ENCODE measurements at regions not wholly inside any gene's neighbourhood (a gene's known extent, or its start where the extent isn't known, plus 50 kb on each side); places are given as distances from the start of the nearest gene placed in this dataset.

- TF ChIP-seq, protein P1, sequence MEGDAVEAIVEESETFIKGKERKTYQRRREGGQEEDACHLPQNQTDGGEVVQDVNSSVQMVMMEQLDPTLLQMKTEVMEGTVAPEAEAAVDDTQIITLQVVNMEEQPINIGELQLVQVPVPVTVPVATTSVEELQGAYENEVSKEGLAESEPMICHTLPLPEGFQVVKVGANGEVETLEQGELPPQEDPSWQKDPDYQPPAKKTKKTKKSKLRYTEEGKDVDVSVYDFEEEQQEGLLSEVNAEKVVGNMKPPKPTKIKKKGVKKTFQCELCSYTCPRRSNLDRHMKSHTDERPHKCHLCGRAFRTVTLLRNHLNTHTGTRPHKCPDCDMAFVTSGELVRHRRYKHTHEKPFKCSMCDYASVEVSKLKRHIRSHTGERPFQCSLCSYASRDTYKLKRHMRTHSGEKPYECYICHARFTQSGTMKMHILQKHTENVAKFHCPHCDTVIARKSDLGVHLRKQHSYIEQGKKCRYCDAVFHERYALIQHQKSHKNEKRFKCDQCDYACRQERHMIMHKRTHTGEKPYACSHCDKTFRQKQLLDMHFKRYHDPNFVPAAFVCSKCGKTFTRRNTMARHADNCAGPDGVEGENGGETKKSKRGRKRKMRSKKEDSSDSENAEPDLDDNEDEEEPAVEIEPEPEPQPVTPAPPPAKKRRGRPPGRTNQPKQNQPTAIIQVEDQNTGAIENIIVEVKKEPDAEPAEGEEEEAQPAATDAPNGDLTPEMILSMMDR (IDR thresholded peaks at IDR 0.05; ENCODE audit: borderline replicate concordance, extremely low read depth, low read length, poor library complexity, severe bottlenecking), result no peak
- TF ChIP-seq EZH2 (IDR thresholded peaks at IDR 0.05; ENCODE audit: borderline replicate concordance, low read depth, low read length, severe bottlenecking), result no peak
- Histone ChIP-seq H4K20me1 (ENCODE audit: insufficient read depth, low read length) (no peaks in the 10 kb centered on the region), H3K9ac (ENCODE audit: low read depth, low read length) (no peak overlapping the region), H3K4me1 (ENCODE audit: insufficient read depth, low read length) (no peaks in the 10 kb centered on the region), H3K36me3 (ENCODE audit: insufficient read depth, low read length) (no peaks in the 10 kb centered on the region), H3K9me3 (ENCODE audit: insufficient read depth, low read length, severe bottlenecking) (no peaks in the 10 kb centered on the region), H2AFZ (ENCODE audit: low read depth, low read length) (no peak overlapping the region), H3K27me3 (ENCODE audit: insufficient read depth, low read length, poor library complexity) (no peaks in the 10 kb centered on the region), H3K79me2 (ENCODE audit: insufficient read depth, low read length) (no peaks in the 10 kb centered on the region), H3K4me2 (ENCODE audit: insufficient read depth, low read length) (no peak overlapping the region), H3K27ac (ENCODE audit: low read length) (no peak overlapping the region), H3K4me3 (ENCODE audit: low read depth in 1 of 2, low read length in 2 of 2) (no peak overlapping the region)
- DNase-seq (no peak), ATAC-seq (ENCODE audit: insufficient read depth, low read depth) (no peak)
Observed at GRCh38 chr7:24441314-24442027, 131.8 kb upstream of the PALS2 start.

- H3K4me2 ChIP-seq (ENCODE audit: insufficient read depth, low read length), result no peak overlapping the region
- H3K79me2 ChIP-seq (ENCODE audit: insufficient read depth, low read length), result no peaks in the 10 kb centered on the region
- no peak for TF ChIP-seq EZH2 (IDR thresholded peaks at IDR 0.05; ENCODE audit: borderline replicate concordance, low read depth, low read length, severe bottlenecking)
- TF ChIP-seq, protein P1 (IDR thresholded peaks at IDR 0.05; ENCODE audit: borderline replicate concordance, extremely low read depth, low read length, poor library complexity, severe bottlenecking), result no peak
- no peak overlapping the region for H2AFZ ChIP-seq (ENCODE audit: low read depth, low read length)
- H4K20me1 ChIP-seq (ENCODE audit: insufficient read depth, low read length), result no peaks in the 10 kb centered on the region
- H3K27ac ChIP-seq (ENCODE audit: low read length), result no peak overlapping the region
- H3K9me3 ChIP-seq (ENCODE audit: insufficient read depth, low read length, severe bottlenecking), result no peaks in the 10 kb centered on the region
- H3K9ac ChIP-seq (ENCODE audit: low read depth, low read length), result no peak overlapping the region
- H3K4me3 ChIP-seq (ENCODE audit: low read depth in 1 of 2, low read length in 2 of 2), result no peak overlapping the region
- H3K27me3 ChIP-seq (ENCODE audit: insufficient read depth, low read length, poor library complexity), result no peaks in the 10 kb centered on the region
- H3K4me1 ChIP-seq (ENCODE audit: insufficient read depth, low read length), result no peaks in the 10 kb centered on the region
- DNase-seq (no peak), ATAC-seq (ENCODE audit: insufficient read depth, low read depth) (no peak)
- H3K36me3 ChIP-seq (ENCODE audit: insufficient read depth, low read length), result no peaks in the 10 kb centered on the region
Observed at GRCh38 chr7:24442170-24442777, 131.0 kb upstream of the PALS2 start.

DNA sequence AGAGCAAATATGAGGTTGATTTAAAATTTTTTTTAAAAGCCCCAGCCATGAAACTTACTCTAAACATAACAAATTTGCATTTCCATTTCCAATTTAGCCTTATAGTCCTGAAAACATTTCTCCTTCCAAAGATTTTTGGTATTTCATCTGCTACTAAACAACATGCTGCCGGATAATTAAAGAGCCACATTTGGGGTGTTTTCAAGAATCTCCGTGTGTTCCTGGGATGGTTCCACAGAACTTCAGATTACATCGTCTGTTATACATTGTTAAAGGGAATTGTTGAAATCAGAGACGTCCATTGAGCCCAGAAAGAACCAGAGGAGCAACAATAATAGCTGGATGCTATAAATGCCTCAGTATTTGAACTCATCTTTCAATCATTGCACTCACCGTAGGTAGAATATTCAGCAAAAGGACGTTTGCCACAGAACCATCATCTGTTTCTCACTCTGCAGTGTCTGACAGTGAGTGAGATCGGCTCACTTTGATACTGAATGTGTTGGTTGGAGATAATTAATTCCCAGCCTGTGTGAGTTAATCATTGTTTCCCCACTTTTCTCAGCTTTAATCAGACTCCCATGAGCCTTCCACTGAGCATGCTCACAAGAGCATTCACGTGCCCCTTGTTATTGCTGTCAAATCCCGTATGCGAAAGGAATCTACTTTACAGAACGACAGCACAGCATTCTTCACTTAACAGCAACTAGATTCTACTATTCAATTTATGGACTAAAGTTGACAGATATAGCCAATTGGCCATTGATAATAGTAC lies 128.4 kb upstream of the PALS2 start:
- Histone ChIP-seq H3K27ac (ENCODE audit: low read length) (no peak overlapping the region), H3K36me3 (ENCODE audit: insufficient read depth, low read length) (no peaks in the 10 kb centered on the region), H3K79me2 (ENCODE audit: insufficient read depth, low read length) (no peaks in the 10 kb centered on the region), H3K9me3 (ENCODE audit: insufficient read depth, low read length, severe bottlenecking) (no peaks in the 10 kb centered on the region), H3K4me1 (ENCODE audit: insufficient read depth, low read length) (no peaks in the 10 kb centered on the region), H3K27me3 (ENCODE audit: insufficient read depth, low read length, poor library complexity) (no peaks in the 10 kb centered on the region), H3K9ac (ENCODE audit: low read depth, low read length) (no peak overlapping the region), H3K4me2 (ENCODE audit: insufficient read depth, low read length) (no peak overlapping the region), H2AFZ (ENCODE audit: low read depth, low read length) (no peak overlapping the region), H3K4me3 (ENCODE audit: low read depth in 1 of 2, low read length in 2 of 2) (no peak overlapping the region), H4K20me1 (ENCODE audit: insufficient read depth, low read length) (no peaks in the 10 kb centered on the region)
- TF ChIP-seq, protein P1 (IDR thresholded peaks at IDR 0.05; ENCODE audit: borderline replicate concordance, extremely low read depth, low read length, poor library complexity, severe bottlenecking), result no peak
- no peak for TF ChIP-seq EZH2 (IDR thresholded peaks at IDR 0.05; ENCODE audit: borderline replicate concordance, low read depth, low read length, severe bottlenecking)
- DNase-seq (no peak), ATAC-seq (ENCODE audit: insufficient read depth, low read depth) (no peak)

Measured in DND-41 (cell line).